ENCODE measurements at regions not wholly inside any gene's neighbourhood (a gene's known extent, or its start where the extent isn't known, plus 50 kb on each side); places are given as distances from the start of the nearest gene placed in this dataset.

DNA sequence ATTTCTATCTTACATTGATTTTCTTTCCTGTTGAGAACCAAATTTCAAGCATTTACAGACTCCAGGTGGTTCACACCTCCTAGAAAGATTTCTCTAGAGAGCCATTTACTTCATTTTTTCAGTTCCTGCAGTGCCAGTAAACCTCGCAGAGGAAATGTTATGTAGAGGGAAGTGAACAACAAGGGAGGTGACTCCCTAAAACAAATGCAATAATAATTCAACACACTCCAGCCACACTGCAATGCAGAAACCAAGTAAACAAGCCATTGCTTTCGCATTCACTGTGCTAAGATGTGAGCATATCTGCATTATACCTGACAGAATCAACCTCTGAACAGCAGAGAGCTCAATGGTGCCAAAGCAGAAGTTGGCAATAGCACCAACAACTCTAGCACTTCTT, 215.1 kb downstream of the RBM26 start:
- TF ChIP-seq, protein P1, sequence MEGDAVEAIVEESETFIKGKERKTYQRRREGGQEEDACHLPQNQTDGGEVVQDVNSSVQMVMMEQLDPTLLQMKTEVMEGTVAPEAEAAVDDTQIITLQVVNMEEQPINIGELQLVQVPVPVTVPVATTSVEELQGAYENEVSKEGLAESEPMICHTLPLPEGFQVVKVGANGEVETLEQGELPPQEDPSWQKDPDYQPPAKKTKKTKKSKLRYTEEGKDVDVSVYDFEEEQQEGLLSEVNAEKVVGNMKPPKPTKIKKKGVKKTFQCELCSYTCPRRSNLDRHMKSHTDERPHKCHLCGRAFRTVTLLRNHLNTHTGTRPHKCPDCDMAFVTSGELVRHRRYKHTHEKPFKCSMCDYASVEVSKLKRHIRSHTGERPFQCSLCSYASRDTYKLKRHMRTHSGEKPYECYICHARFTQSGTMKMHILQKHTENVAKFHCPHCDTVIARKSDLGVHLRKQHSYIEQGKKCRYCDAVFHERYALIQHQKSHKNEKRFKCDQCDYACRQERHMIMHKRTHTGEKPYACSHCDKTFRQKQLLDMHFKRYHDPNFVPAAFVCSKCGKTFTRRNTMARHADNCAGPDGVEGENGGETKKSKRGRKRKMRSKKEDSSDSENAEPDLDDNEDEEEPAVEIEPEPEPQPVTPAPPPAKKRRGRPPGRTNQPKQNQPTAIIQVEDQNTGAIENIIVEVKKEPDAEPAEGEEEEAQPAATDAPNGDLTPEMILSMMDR (IDR thresholded peaks at IDR 0.05) = no peak
- no peak for TF ChIP-seq POLR2A (IDR thresholded peaks at IDR 0.05)
